HG02870 (cell line): ENCODE measurements at regions not wholly inside any gene's neighbourhood (a gene's known extent, or its start where the extent isn't known, plus 50 kb on each side); places are given as distances from the start of the nearest gene placed in this dataset.
"Not testable (repeated sequence)": the region's sequence is repeated elsewhere in the genome, so short reads cannot be mapped to it uniquely, and the experiment has no call there.

Experiments used
- ATAC-seq: cut with Tn5 transposase; IDR thresholded peaks from one replicate; pipeline ENCODE4 v1.9.1; 2021; ENCODE audit warnings: mild to moderate bottlenecking, moderate library complexity; ENCODE audit not compliant: unreplicated experiment

DNA sequence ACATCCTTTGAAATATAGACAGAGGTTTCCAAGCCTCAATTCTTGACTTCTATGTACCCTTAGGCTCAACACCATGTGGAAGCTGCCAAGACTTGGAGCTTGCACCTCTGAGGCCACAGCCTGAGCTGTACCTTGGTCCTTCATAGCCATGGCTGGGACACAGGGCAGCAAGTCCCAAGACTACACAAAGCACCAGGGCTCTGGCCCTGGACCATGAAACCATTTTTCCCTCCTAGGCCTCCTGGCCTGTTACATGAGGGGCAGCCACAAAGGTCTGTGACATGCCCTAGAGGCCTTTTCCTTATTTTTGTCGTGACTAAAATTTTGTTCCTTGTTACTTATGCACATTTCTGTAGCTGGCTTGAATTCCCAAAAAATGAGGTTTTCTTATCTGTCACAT lies 953.1 kb upstream of the ADGRL4 start:
- no peak for ATAC-seq

DNA sequence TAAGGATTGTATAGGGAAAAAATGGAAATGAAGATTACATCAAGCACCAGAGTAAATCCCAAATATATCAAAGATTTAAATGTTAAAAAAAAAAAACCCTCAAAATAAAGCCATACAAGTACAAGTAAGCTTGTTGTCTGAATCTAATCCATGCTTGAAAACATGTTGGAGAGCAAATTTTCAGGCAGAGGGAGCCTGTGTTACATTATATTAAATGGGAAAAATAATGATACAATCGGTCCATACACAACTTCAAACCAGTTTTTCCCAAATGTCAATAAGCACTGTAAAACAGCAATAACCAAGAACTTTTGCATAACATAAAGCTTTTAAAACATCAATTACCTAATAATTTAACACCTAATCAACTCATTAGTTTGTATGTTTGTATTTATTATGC lies 949.4 kb upstream of the ADGRL4 start:
- no peak for ATAC-seq

DNA sequence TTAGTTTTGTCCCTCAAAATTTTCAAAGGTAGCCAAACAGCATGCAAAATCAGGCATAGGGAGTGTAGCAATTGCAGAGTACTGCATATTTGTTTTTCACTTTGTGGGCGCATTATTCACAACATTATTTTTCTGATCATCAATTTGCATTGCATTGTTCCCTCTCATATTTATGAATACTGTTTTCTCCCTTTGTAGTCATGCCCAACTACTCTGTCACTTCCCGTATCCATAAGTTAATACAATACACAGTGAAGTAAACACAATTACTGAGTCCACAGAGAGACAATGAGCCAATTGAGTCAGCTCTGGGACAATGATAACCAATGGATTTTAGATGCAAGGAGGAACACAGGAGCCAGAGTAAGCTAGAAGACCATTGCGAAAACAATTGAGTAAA lies 944.0 kb upstream of the ADGRL4 start:
- ATAC-seq = no peak

DNA sequence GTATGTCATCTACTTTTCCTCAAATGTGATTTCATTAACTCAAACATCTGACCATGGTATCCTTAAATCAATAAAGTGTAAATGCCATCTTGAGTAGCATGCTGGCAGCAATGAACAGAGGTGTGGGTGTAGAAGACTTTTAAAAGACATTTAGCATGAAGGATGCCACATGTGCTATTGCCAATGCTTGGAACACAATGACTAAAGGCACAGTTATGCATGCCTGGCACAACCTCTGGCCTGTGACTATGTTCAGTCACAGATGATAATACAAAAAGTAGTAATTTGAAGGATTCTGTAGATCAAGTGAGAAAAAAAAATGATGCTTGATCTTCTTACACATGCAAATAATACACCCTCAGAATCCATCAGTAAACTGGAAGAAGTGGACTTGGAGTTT lies 938.9 kb upstream of the ADGRL4 start:
- ATAC-seq = no peak

DNA sequence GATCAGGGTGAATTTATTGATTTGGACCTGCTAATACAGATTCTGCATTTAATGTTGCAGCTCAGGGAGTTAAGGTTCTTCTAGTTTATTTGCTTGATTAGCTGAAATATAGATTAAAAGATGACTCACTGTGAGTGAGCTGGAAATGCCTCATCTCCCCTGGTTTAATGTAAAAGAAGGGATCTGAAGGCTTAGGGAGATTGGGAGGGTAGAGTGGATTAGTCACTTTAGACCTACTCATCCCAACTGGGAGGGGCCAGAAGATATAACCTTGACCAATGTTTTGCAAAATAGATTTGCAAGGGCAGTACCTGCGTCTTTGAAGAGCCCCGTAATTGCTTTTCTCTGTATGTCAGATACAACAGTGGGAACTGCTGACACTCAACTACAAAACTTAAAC lies 922.8 kb upstream of the ADGRL4 start:
- ATAC-seq = no peak

DNA sequence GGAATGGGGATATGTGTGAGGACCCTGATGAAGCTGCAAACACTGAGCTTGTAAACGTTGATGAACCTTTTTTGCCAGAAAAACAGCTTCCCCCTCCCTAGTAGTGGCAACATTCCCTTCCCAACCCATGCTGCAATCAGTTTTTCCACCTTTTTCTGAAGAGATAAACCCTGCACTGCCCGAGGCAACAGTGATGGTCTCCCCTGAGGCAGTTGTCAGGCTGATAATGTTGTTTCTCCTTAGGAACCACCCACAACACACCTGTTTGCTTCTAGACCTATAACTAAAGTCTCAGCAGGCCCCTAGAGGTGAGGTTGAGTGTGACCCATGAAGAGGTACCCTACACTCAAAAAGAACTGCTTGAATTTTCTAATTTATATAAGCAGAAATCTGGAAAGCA lies 922.4 kb upstream of the ADGRL4 start:
- ATAC-seq = no peak

DNA sequence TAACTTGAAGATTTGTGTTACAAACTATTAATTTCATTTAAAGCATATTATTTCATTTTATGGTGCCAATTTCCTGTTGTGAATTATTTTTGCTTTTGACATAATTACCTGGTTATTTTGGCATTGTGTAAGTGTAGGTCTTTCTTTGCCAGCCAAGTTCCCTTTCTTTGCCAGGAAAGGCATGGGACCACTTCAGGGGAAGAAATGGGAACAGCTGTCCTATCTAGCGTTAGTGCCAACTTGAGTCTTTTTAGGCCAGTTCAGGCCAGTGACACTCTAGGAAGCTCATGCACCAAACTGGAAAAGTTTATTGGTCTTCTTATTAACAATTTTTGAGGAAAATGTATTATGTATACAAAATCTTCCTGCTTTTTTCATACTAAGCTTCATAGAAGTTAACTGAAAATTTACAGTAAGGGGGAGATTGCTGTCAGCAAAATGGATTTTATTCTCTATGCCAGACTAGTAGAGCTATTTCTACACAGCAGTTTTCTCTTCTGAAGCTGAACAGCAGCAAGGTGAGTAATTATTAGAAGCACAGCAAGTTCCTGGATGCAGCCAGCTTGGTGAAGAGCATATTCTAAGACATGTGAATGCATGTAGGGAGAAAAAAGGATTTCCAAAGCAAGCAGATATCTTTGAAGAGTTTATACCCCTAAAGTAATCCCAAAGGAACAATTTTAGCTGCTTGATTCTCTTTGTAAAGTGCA lies 914.6 kb upstream of the ADGRL4 start:
- ATAC-seq = no peak

DNA sequence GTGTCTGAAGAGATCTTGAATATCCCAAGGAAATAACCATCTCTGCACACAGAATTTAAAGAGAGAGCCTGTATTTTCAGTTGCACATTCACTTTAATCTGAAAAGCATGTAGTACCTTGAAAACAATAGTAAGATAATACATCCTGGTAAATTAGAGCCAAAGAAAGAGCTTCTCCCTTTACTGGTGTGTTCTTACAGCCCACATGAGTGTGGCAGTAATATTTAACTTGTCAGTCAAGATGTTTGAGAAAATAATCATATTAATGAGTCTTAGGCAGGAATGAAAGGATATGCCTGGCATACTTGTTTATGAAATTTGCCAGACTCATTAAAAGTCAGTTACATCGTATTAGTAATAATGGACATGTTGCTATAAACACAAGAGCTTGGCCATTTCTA lies 908.4 kb upstream of the ADGRL4 start:
- ATAC-seq = no peak

DNA sequence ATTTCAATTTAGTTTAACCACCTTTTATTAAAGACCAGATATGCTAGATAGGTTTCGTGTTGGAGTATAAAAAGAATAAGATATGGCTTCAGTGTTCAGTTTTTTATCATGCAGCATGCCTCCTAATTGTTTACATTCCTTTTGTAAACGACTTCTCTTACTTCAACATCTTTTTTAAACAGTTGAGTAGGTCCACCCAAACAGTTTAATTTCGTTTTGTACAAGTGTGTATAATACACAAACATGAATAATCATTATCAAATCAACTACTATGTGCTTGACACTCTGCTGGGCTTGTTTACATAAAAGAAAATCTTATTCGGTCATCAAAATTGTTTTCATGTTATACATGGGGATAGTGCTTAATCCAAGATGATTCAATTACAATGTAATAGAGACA lies 906.3 kb upstream of the ADGRL4 start:
- no peak for ATAC-seq

DNA sequence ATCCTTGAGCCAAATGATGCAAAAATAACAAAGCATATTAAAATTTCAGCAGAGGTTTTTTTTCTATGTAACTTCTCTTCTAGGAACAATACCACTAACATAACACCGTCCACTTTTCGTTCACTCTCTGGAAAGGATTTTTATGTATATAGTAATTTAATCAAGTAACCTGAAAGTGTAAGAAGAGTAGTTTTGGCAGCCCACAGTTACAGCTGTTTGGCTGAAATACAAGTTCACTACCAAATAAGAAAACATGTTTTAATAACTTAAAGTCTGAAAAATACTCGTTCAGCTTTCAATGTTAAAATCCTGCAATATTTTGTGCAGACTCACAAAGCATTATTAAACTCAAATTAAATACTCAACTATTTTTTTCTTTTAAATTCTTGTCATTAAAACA lies 896.8 kb upstream of the ADGRL4 start:
- ATAC-seq = no peak

DNA sequence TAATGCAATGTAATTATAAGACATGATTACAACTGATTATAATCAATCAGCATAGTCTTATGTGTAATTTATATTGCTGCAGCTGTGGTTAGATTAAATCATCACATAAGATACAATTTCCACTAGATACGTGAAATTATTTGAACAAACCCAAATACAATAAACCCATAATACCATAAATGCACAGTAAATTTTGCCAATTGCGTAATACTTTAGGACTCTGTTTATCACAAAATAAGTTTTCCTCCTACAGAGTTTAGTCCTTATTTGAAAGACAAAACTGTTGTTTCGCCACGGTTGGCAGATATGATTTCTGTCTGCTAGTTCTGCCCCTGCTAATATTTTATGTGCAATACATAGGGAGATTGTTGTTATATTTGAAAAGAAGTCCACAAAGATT lies 895.9 kb upstream of the ADGRL4 start:
- ATAC-seq = no peak

DNA sequence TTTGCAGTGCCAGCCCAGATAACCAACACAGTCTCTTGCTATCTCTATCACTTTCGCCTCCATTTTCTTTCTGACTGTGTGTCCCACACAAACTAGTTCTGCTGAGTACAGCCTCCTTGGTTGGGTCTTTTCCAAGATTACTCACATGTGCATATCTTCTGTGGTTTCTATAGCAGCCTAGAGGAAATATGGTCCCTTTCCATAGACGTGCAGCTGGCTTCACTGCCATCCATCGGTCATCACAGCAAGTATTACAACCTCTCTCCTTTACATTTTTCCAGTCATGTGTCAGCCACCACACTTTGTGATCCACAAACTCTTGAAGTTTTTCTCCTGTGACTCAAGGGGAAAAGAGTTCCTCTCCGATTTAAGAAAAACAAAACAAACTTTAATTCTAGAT lies 893.4 kb upstream of the ADGRL4 start:
- no peak for ATAC-seq

DNA sequence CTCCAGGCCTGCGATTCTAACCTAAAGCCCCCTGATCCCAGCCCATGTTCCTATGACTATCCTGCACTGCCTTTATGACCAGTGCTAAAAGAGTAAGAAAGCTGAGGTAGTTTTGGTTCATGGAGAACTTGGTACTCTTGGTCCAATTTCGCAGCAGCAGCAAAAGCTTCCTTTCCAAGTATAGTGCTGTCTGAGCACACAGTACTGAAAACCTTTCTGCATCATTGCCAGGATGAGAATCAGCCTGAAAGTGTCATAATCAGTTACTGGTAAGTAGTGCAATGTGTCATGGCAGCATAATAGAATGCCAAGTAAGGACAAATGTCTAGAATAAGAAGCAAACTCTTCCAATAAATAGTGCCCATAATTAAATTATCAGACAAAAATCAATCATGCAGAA lies 889.6 kb upstream of the ADGRL4 start:
- ATAC-seq = no peak

DNA sequence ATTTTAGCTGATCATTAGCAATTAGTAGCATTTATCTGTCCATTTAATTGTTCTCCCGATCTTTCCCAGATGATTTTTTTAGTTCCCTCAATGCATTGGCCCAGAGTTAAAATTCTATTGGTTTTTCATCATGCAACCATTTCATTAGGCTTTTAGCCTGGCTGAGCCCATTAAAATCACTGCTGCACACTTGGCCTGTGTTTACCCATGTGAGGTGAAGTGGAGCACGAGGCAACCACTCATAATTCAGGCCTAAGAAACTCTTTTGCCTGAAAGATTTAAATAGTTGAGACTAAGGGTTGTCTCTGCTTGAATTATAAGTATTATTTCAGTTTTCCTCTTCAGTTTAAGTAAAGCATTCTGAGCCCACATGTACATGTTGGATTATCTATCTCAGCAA lies 889.0 kb upstream of the ADGRL4 start:
- ATAC-seq = no peak

DNA sequence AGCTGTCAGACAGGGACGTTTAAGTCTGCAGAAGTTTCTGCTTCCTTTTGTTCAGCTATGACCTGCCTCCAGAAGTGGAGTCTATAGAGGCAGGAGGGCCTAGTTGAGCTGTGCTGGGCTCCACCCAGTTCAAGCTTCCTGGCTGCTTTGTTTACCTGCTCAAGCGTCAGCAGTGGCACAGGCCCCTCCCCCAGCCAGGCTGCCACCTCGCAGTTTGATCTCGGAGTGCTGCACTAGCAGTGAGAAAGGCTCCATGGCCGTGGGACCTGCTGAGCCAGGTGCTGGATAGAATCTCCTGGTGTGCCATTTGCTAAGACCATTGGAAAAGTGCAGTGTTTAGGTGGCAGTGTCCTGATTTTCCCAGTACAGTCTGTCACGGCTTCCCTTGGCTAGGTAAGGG lies 887.6 kb upstream of the ADGRL4 start:
- ATAC-seq = not testable (repeated sequence)

DNA sequence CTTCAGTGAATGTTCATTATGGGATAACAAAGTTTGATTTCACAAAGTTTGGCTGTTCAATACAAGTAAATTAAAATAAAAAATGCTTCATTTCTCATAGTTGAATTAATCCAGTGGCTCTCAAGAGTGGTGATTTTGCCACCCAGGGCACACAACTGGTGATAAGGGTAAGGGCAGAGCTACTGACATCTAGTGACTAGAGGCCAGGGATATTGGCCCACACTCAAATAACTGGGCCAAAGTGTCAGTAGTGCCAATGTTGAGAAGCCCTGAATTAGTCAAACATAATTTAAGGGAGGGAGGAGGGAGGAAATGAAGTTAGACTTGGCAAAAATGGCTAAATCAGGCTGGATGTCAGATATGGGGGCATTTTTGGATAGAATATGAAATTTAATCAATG lies 880.5 kb upstream of the ADGRL4 start:
- no peak for ATAC-seq

DNA sequence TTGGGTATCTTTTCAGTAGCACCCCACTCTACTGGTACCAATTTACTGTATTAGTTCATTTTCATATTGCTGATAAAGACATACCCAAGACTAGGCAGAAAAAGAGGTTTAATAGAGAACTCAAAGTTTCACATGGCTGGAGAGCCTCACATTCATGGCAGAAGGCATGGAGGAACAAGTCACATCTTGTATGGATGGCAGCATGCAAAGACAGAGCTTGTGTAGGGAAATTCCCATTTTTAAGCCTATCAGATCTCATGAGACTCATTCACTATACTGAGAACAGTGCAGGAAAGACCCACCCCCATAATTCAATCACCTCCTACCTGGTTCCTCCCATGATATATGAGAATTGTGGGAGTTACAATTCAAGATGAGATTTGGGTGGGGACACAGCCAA lies 878.6 kb upstream of the ADGRL4 start:
- ATAC-seq = no peak

DNA sequence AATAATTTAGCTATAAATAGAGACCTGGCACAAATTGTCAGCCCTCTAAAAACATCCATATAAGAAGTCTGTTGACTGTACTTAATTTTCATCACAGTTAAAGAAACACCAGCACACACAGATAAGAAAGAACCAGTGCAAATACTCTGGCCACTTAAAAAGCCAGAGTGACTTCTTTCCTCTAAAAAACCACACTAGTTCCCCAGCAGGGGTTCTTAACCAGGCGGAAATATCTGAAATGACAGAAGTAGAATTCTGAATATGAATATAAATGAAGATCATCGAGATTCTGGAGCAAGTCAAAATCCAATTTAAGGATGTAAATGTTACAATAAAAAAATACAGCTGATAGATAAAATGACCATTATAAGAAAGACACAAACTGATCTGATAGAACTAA lies 870.6 kb upstream of the ADGRL4 start:
- no peak for ATAC-seq

DNA sequence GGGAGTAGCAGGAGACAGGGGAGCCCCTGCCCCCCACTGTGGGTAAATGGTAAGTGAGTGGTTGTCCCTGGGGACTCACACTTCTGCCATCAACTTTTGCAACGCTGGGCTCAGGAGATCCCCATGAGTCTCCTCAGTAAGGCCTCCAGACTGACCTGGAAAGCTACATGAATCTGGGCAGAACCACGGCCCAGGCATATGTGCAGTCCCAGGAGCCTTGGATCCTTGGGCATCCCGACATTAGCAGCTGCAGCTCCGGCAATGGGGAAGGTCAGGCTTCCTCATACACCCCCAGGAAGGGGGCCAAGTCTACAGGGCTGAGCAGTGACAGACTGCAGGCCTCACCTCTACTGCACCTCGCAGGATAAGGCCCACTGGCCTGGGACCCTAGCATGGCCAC lies 868.7 kb upstream of the ADGRL4 start:
- ATAC-seq = no peak

DNA sequence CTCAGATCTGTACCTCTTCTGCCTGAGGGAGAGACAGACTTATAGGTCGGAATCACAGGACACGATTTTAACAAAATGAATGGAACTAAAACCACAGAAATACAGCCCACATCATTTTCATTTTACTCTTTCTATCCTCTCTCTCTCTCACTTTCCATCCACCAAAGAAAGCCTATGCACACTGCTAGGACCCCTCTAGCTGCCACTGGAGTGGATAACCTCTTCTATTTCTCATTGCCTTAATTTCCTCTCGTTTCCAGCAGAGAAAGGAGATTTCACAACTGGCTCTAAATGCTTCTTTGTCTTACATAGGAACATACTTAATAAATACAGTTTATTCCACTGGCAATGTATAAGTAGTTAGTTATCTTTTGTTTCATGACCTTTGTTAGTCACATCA lies 867.8 kb upstream of the ADGRL4 start:
- ATAC-seq = no peak

DNA sequence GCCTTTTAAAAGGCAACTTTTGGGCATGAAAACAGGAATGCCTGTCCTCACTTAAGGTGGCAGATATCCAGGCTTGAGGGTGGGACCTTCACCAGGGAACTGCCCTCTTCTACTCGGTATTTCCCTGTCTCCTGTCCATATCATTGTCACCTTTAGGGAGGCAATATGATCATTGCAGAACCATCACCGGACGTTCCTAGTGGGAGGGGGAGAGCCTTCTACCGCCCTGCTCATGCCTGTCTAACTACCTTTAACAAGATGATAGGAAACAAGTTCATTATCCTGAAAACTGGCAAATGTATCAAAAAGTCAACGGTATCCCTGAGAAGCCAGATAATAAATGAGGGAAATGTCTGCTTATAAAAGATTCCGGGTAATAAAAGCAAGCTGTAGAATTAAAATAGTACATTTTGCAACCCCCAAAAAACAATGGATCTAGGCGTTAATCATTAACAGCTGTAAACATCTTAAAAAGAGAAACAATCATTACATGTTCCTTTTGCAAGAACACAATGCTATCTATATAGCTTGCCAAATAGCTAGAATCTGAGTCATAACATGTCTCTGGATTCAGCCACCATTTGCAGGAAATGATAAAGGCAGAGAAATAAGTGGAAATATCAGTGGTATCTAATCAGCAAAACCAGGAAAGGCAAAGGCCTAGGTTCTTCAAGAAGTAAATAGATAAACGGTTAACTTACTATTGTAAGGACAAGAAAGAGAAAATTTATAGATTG lies 852.9 kb upstream of the ADGRL4 start:
- ATAC-seq = no peak

DNA sequence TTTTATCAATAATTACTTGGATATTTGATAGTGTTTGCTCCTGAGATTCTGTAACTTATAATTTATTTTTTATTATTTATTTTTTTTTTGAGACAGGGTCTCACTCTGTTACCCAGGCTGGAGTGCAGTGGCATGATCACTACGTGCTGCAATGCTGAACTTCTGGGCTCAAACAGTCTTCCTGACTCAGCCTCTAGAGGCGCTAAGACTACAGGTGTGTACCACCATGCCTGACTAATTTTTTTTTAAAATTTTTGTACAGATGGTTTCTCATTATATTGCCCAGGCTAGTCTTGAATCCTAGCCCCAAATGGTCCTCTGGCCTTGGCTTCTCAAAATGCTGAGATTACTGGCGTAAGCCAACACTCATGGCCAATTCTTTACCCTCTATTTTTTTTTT lies 845.5 kb upstream of the ADGRL4 start:
- no peak for ATAC-seq

DNA sequence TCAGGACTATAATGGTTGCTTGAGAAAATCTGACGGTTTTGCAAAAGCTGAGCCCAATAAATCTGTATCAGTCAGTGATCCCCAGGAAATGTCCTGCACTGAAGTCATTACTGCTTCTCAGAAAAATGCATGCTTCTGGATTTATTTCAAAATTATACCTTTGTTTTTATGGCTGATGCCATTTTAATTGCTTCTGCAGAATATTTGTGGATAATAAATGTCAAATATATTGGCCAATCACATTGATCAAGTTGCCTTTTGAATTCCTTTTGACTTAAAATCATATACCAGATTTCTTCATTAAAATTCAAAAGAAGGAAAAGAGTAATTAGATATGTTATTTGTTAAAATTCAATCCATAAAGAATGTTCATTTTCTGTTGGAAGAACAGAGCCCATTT lies 842.9 kb upstream of the ADGRL4 start:
- ATAC-seq = no peak
